8988T (cell line): ENCODE measurements at regions not wholly inside any gene's neighbourhood (a gene's known extent, or its start where the extent isn't known, plus 50 kb on each side); places are given as distances from the start of the nearest gene placed in this dataset.

ENCODE experiments used
- DNase-seq: peaks from one replicate; pipeline ENCODE4 v3.0.0; 2011

DNA sequence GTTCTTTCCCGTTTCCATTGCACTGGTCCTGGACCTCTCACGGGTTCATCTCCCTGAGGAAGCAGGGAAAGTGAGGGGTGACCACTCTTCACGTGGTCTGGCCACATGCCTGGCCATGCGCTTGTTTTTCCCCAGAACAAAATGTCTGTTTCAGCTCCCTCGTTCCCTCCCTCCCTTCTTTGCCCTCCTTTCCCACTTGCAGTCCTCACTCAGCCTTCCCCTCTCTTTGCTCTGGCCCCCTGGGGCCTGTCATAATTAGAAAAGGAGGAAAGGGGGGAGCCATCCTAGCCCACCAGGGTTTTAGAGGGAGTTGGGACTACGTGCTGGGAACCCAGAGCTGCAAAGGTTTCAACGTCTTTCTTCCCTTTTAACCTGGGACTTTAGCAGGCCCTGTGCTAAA, 52.8 kb upstream of the CADM1 start:
- DNase-seq: no peak

DNA sequence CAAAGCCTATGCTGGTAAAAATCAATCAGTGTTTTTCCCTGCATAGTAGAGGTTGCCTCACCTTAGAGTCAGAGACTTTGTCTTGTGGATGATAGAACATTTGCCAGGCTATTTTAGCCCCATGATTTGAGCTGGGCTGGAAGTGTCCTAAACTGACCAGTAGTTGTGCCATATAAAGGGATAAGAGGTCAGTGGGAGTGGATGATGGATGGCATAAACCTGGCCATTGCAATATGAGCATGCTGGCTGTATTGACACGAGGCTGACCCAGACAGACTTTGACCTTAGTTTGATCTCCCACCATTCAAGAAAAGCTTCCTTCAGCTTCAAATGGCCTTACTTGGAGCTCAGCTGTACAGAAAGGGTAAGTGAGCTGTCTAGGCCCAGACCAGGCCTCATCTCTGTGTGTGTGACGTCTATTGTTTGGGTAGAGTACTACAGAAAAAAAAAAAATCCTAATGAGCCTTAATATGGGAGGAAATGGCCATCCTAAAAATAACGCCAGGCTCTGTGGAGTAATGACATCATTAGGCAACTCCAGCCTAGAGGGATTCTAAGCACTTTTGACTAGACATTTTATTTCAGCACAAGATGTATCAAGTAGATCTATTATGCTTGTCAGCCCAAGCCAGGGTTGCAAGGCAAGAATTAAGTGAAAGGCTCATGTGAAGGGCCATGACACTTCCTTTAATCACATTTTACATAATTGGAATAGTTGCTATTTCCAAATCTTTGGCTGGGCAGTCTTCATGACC, 51.3 kb upstream of the CADM1 start:
- no peak for DNase-seq
